ENCODE measurements at regions not wholly inside any gene's neighbourhood (a gene's known extent, or its start where the extent isn't known, plus 50 kb on each side); places are given as distances from the start of the nearest gene placed in this dataset.

- DNase-seq (ENCODE audit: low read depth in 2 of 2): no peak
Observed at GRCh38 chr10:4391683-4392082, 434.3 kb upstream of the AKR1E2 start.

GRCh38 chr10:4390219-4390618 is 435.8 kb upstream of the AKR1E2 start:
- DNase-seq (ENCODE audit: low read depth in 2 of 2): no peak

GRCh38 chr10:4385231-4385870 is 440.7 kb upstream of the AKR1E2 start:
- DNase-seq (ENCODE audit: low read depth in 2 of 2): no peak

GRCh38 chr10:4384245-4384644 is 441.8 kb upstream of the AKR1E2 start:
- no peak for DNase-seq (ENCODE audit: low read depth in 2 of 2)

GRCh38 chr10:4383651-4384098 is 442.3 kb upstream of the AKR1E2 start:
- DNase-seq (ENCODE audit: low read depth in 2 of 2): no peak

- no peak for DNase-seq (ENCODE audit: low read depth in 2 of 2)
Observed at GRCh38 chr10:4382811-4383210, 443.2 kb upstream of the AKR1E2 start.

GRCh38 chr10:4373612-4374011 is 452.4 kb upstream of the AKR1E2 start:
- DNase-seq (ENCODE audit: low read depth in 2 of 2): no peak

- no peak for DNase-seq (ENCODE audit: low read depth in 2 of 2)
Observed at GRCh38 chr10:4373098-4373497, 452.9 kb upstream of the AKR1E2 start.

GRCh38 chr10:4372601-4373000 is 453.4 kb upstream of the AKR1E2 start:
- no peak for DNase-seq (ENCODE audit: low read depth in 2 of 2)

GRCh38 chr10:4371691-4372295 is 454.2 kb upstream of the AKR1E2 start:
- DNase-seq (ENCODE audit: low read depth in 2 of 2): no peak

GRCh38 chr10:4370376-4370775 is 455.6 kb upstream of the AKR1E2 start:
- DNase-seq (ENCODE audit: low read depth in 2 of 2): no peak

- no peak for DNase-seq (ENCODE audit: low read depth in 2 of 2)
Observed at GRCh38 chr10:4361581-4361980, 464.4 kb upstream of the AKR1E2 start.

GRCh38 chr10:4359003-4359402 is 467.0 kb upstream of the AKR1E2 start:
- no peak for DNase-seq (ENCODE audit: low read depth in 2 of 2)

- DNase-seq (ENCODE audit: low read depth in 2 of 2): no peak
Observed at GRCh38 chr10:4357911-4358310, 468.1 kb upstream of the AKR1E2 start.

- no peak for DNase-seq (ENCODE audit: low read depth in 2 of 2)
Observed at GRCh38 chr10:4355350-4355749, 470.7 kb upstream of the AKR1E2 start.

GRCh38 chr10:4354382-4354812 is 471.6 kb upstream of the AKR1E2 start:
- no peak for DNase-seq (ENCODE audit: low read depth in 2 of 2)

GRCh38 chr10:4353964-4354363 is 472.0 kb upstream of the AKR1E2 start:
- DNase-seq (ENCODE audit: low read depth in 2 of 2): no peak

GRCh38 chr10:4353059-4353655 is 472.9 kb upstream of the AKR1E2 start:
- no peak for DNase-seq (ENCODE audit: low read depth in 2 of 2)

- no peak for DNase-seq (ENCODE audit: low read depth in 2 of 2)
Observed at GRCh38 chr10:4352414-4352961, 473.5 kb upstream of the AKR1E2 start.

- DNase-seq (ENCODE audit: low read depth in 2 of 2): no peak
Observed at GRCh38 chr10:4351723-4352413, 474.1 kb upstream of the AKR1E2 start.

GRCh38 chr10:4347397-4347796 is 478.6 kb upstream of the AKR1E2 start:
- DNase-seq (ENCODE audit: low read depth in 2 of 2): no peak

GRCh38 chr10:4345877-4346646 is 479.9 kb upstream of the AKR1E2 start:
- no peak for DNase-seq (ENCODE audit: low read depth in 2 of 2)
